Stimulated activated CD4-positive, alpha-beta T cell treated with anti-CD3 and anti-CD28 coated beads, TNF-alpha, amount 100 ng/mL, for 24 hours (primary cell): ENCODE measurements at regions not wholly inside any gene's neighbourhood (a gene's known extent, or its start where the extent isn't known, plus 50 kb on each side); places are given as distances from the start of the nearest gene placed in this dataset.
A peak's percentile ranks its signal among the peaks of the same experiment; 100 is the strongest.
"Not testable (repeated sequence)": the region's sequence is repeated elsewhere in the genome, so short reads cannot be mapped to it uniquely, and the experiment has no call there.

ENCODE experiments used
- DNase-seq, 3 experiments: peaks; one replicate each; pipeline ENCODE4 v3.0.0-alpha.2; 2020; ENCODE audit warnings: low read depth in 3 of 3

DNA sequence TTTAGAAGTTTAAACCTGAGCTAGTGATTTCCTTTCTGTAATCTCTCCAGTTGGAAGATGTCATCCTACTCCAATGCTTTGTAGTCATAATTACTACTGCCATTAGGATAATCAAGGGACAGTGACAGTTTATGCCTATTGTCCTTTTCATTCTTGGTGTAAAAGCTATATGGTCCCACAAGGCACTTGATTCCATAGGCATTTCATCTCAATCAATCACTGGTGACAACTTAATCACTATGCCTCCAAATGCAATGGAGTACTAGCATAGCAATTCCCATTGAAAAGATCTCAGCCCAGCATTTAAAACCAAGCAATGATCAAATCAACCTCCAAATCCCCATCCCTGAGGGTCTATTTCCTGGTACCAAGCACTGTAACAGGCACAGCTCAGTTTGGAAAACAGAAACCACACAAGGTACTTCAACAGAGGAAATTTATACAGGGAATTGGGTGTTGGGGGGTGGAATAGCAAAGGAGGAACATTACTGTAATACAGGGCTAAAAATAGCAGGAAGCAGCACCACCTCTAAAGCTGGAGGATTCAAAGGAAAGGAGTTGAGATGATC is 51.0 kb downstream of the FHIP2A start:
- no peak for DNase-seq

DNA sequence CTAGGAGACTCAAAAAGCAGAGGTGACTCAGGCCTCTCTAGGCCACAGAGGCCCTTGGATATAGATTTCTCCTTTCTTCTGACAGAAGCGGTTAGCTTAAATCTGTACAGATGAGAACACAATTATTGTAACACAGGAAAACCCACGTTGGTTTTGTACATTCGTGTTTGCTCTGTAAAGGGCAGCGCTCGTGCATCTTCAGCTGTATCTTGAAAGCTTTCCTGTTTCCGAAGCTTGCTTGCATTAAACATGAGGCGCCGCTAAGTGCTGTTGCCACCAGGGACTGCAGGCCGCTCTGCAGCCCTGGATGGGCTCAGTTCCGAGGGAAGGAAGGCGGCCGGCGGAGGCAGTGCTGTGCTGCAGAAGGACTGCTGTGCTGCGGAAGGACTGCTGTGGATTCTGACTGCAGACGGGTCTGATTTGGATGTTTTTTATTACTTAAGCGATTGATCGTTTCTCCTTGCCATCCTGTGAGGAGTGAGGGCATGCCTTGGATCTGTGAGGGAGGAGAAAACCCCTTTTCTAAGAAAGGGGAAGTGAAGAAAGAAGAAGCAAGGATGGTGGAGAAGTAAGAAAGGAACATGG is 53.3 kb downstream of the FHIP2A start:
- DNase-seq, result peak in 1 of 3 experiments; percentile 14

DNA sequence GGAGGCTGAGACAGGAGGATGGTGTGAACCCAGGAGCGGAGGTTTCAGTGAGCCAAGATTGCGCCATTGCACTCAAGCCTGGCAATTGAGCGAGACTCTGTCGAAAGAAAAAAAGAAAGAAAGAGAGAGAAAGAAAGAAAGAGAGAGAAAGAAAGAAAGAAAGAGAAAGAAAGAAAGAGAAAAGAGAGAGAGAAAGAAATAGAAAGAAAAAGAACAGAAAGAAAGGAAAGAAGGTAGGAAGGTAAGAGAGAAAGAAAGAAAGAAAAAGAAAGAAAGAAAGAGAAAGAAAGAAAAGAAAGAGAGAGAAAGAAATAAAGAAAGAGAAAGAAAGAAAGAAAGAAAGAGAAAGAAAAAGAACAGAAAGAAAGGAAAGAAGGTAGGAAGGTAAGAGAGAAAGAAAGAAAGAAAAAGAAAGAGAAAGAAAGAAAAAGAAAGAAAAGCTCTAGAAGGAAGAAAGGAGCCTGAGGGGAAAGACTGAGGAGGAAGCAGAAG is 54.1 kb downstream of the FHIP2A start:
- DNase-seq, result not testable (repeated sequence)

GRCh38 chr10:114876169-114876568 is 54.6 kb downstream of the FHIP2A start:
- no peak for DNase-seq

DNA sequence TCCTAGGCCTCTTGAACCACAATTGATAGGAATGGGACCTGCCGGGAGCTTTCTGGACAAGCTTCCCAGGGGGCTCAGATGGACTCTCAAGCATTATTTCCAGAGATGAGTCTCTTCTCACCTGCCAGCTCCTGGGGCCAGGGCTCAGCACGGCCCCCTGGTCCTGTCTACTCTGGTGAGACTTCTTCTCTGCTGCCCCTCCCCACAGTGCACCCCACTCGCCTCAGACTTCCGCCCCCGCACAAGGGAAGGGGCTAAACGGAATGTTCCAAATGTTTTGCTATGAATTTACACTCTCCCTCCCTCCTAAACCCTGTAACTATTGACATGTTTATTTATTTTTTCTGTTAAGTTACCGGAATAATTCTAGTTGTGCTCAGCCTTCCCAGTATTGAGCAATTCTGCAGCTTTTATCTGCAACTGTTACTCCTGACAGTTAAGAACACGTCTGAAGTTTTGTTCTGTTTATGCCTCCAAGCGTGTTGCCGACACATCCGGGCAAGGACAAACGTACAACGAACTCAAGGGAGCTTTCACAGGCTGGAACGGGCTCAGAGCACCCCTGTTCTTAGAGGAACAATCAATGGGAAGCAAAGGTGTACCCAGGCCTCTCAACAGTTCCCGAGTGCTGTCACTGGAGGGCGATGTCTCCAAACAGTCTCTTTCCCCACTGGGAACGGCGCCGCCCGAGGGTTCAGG is 55.2 kb downstream of the FHIP2A start:
- peak in 1 of 3 experiments; percentile 37 for DNase-seq

DNA sequence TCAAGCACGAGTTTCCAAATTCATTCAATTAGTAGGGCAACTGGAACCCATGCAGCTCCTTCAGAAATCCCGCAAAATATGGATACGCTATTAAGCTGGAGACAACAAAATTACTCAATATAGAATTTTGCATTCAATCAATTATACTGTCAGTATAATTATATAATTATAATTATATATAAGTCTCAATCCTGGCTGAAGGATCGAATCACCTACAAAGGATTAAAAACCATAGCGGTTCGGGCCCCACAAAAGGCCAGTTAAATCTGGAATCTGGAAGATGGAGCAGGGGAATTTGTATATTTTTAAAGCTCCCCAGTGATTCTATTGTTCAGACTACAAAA is 55.7 kb downstream of the FHIP2A start:
- no peak for DNase-seq

DNA sequence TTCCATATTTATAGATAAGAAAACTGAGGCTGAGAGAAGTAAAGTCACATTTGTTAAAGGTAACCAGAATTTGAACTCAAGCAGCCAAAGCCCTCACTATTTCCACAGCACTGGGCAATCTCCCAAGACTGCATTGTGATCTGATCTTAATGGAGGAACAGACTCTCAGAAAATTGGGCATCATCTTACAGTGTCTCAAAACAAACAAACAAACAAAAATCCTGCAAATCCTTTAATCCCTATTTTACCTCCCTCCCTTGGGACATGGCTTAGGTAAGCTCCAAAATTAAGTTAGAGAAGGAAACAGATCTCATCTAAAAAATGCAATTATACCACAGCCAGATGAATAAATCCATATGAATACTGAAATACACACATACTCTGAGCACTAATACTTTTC is 57.5 kb downstream of the FHIP2A start:
- no peak for DNase-seq

DNA sequence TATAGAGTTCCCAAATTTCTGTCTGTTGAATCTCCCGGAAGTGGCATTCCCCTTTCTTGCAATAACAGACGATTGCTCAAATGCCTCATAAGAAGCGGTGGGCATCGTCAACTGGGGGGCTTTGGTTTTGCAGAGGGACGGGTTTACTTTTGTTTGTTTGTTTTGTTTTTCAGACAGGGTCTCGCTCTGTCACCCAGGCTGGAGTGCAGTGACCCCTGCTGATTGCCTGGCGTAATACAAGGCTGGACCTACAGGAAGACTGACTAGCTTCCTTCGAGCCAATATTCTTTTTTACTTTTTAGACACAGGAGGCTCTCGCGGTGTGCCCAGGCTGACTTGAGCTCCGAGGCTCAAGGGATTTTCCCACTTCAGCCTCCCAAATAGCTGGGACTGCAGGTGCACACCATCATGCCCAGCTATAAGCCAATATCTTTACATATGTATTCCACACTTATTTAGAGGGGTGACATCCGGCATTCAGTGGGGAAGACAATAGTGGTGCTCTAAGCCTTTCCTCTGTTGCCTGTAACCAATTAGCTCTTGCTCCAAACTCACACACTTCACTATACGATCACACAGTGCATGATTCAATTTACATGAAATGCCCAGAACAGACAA is 58.1 kb downstream of the FHIP2A start:
- DNase-seq, result peak in 1 of 3 experiments; percentile 34

- no peak for DNase-seq
Measured at GRCh38 chr10:114881417-114881816, 56.6 kb upstream of the TRUB1 start.

DNA sequence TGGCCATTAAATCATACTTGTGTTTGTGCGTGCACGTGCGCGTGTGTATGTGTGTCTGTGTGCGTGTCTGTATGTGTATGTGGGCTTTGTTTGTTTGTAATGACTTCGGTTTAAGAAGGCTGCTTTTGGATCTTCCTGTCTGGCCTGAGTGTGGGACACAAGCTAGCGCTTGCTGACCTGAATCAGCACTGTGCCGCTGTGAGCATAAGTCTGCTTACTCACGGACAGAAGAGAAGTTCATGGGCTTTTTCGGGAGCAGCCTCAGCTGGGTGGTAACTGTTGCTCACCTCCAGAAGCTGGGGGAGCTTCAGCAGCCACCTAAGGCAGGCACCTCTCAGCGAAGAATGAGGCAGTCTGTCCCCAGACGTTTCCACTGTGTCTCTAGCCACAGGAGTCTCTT is 56.1 kb upstream of the TRUB1 start:
- DNase-seq, result no peak

DNA sequence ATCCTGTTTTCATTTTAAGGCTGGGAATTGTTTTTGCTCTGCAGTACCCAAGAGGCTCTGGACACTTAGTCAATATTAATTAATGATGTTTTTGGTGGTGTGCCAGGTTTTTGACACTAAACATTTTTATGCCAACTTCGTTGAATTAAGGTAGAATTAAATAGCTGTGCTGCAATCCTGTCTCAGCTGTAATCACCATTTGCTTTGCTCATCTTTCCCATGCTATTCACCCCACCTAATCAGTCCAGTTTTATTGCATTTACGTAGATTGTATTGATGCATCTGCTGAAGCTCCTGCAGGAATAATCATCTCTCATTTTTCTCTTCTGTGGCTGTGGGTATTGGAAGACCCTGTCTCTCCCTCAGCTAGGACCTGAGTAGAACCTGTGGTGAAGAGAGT is 52.6 kb upstream of the TRUB1 start:
- no peak for DNase-seq
